Superior temporal gyrus (tissue), 1 donor: ENCODE measurements at regions not wholly inside any gene's neighbourhood (a gene's known extent, or its start where the extent isn't known, plus 50 kb on each side); places are given as distances from the start of the nearest gene placed in this dataset.
A peak's percentile ranks its signal among the peaks of the same experiment; 100 is the strongest.

Source experiments
- DNase-seq: peaks from one replicate; pipeline ENCODE4 v3.0.0-alpha.2; 2016; ENCODE audit errors: extremely low spot score

DNA sequence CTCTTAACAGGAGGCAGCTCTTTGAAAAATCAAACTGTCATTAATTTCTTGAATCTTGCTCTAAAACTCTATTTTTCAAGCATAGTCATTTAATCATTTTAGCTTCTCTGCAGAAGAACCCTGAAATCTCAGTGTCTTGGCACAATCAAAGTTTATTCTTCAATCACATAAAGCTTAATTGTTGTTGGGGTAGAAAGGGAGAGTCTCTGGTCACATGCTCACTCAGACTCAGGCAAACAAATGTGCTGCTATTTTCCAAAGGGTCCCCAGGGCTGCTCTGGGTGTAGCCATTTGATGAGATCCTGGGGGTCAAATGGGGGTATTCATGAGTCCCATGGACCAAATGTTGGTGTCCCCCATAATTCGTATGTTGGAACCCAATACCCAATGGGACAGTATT is 114.8 kb downstream of the MSX2 start:
- DNase-seq = peak; percentile 83

DNA sequence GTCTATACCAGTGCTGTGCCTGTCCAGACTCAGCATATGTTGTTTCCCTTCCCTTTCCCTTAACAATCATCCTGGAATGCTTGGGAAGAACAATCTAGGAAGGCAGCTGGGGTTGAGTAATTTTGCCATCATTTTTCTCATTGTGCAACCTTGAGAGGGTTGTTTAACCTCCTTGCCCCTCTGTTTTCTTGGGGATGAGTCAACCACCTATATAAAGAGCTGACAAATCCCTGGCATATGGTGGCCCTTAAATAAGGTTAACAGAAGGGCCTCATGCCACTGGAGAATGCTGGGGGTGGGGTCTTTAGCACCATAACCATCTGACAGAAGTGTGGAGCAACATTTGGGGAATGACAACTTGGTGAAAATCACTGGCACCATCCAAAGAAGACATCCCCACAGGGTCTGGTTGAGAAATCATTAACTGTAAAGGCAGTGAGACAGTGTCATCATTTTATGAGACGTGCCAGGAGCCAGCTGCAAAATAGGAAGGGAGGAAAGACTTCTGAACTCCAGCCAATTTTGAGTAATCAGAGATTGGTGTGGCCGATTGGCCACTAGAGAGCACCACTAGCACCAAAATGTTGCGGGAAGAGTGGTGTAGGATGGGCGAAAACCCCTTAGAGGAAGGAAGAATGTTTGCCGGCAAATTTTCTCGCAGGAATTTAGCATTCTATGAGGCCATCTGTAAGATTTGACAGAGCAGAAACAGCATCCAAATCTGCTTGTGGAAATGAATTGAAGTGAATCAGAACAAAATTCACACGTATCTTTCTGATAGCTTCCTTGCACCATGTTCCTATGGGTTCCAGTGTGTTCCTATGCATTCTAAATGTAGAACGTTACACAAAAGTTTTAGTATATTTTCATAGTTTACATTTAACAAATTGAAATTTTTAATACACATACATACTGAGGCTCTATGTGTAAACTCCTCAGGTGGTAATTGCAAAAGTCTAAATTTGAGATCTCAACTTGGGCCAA is 113.8 kb downstream of the MSX2 start:
- peak; percentile 83 for DNase-seq

DNA sequence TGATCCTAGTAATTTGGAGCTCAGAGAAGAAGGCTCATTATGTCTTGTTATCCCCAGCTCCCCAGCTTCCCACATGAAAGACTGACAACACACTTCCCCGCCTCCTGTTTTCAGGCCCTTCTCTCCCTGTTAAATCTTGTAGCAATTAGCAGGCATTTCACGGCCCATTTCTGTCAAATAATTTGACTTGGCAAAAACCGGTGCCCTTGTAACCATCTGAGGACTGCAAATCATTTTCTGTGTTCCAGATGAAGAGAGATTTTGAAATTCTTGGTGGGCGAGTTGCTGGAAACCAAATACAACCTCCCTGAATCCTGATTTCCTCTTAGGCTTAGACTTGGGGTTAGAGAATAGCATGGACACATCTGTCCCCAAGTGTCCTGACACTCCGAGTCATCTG is 109.7 kb downstream of the MSX2 start:
- DNase-seq = no peak

DNA sequence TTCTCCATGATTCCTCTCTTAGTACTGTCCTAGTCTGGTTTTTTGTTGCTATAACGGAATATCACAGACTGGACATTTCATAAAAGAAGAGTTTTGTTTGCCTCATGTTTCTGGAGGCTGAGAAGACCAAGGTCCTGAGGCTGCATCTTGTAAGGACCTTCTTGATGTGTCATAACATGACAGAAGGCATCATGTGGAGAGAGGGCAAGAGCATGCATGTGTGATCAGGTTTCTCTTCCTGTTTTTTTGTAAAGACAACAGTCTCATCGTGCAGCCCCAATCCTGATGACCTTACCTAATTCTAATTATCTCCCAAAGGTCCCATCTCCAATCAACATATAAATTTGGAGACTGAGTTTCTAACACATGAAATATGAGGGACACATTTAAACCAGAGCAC is 108.4 kb downstream of the MSX2 start:
- DNase-seq = no peak

DNA sequence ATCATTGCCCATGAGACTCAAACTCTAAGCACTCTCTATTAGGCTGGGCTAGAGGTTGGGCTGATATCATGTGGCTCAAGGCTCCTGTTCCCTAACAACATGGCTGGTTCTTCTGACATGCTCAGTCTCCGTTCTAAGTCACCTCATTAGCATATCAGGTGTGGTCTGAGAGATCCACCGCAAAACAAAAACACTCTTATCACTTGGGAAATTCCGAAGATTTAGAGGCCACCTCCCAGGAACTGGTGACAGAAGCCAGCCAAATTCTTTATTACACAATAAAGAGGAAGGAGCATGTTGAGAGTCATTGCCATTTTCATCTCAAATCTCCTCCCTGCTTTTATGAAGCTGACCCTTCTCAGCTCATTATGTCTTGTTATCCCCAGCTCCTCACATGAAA is 107.6 kb downstream of the MSX2 start:
- no peak for DNase-seq

DNA sequence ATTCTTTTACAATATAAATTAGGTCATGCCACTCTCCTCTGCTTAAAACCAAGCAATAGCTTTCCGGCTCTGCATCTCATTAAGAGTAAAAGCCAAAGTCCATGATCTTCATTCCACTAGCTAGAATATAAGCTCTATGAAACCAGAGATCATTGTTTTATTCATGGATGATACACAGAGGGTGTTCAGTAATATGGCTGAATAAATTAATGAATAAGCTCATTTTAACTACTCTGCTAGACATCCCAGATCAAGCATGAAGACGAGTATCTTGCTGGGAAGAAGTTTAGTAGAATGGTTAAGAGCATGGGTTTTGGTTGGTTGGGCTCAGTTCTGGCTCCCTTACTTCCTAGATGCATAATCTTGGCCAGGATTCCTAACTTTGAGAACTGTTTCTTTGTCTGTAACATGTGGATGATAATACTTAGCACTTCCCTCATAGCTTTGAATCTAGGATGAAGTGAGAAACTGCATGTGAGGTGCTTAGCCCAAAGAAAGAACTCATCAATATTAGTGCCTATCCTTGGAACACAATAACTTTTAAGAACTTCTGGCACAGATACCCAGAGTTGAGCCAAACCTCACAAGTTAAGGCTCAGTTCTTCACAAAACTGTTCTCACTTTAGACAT is 106.8 kb downstream of the MSX2 start:
- no peak for DNase-seq

DNA sequence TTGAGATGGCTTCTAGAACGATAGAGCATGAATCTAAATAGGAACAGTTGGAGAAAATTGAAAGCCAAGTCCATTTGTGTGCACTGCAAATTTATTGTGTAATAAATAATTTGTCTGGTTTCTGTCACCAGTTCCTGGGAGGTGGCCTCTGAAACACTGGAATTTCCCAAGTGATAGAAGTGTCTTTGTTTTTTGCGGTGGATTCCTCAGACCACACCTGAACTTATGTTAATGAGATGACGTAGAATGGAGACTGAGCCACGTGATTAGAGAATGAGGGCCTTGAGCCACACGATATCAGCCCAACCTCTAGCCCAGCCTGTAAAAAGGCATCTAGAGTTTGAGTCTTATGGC is 105.1 kb downstream of the MSX2 start:
- no peak for DNase-seq

DNA sequence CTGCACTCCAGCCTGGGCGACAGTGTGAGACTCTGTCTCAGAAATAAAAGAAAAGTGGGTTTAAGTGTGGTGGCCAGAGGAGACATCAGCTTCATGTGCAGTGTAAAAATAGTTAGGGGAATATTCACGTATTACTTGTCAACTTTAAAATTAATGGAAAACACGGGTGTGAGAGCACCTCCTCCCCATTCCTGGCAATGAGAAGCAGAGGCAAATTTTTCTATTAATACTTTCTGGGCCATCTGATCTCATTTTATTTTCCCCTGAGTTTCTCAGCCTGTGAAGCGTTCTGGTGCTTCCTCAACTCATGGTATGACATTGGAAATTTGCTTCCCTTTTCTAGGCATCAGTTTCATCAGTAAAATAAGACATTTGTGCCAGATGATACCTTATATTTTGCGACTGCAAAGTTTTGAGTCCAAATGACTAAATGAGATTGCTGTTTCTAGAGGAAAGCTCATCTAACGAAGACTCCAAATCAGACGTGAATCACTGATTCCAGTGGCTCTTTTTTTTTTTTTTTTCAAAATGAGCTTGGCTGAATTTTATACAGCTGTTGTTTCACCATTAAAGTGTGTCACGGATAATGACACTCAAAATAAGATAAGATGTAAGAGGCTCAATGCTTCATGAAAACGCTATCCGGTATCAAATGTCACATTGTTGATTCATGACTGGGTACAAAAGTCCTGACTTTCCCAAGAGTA is 104.6 kb downstream of the MSX2 start:
- DNase-seq = no peak

DNA sequence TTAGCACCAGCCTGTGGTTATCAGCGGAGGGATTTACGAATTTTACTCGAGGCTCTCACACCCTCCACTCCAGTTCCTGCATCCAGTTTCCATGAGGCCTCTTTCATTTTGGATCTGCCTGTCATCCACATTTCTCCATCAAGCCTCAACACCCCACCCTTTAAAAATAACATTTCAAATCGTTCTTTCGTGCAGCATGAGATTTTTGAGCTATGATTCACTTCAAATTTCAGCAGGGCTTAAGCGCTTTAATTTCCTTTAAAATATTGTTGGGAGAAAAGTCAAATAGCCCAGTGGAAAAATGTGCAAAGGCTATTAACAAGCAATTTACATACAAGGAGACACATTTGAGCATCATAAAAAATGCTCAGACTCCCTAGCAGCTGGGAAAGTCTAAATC is 103.2 kb downstream of the MSX2 start:
- DNase-seq = no peak

DNA sequence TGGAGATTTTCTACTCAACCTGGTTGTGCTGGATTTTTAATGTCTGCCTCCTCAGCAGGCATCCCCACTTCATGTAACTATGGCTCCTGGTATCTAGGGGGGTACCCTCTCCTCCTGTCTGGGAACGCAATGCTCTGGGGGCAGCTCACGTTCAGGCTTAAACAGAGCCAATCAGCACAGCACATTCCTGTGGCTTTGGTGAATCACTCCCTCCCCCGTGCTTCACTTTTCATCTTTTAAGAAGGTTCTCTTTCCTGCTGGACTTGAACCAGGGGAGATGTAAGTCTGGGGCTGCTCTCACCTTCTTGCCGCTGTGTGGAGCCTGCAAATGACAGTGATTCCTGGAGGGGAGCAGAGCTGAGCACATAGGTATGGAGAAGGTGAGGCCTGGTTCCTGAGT is 101.2 kb downstream of the MSX2 start:
- DNase-seq = no peak

DNA sequence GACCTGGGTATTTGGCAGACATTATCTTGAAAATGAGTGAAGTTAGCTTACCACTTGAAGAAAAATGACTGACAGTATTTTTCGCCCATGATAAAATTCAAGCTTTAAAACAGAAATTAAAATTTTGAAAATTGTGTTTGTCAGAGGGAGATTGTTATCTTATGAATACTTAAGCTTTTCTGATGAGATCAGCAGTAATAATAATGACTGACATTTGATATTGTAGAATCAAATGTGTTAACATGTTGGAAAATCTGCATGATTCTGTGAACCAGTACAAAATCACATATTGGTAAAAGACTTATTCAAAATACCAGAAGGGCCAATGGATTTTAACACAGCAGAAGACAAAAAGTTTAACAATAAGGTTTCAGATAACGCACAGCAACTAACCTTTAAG is 94.0 kb downstream of the MSX2 start:
- DNase-seq = no peak

DNA sequence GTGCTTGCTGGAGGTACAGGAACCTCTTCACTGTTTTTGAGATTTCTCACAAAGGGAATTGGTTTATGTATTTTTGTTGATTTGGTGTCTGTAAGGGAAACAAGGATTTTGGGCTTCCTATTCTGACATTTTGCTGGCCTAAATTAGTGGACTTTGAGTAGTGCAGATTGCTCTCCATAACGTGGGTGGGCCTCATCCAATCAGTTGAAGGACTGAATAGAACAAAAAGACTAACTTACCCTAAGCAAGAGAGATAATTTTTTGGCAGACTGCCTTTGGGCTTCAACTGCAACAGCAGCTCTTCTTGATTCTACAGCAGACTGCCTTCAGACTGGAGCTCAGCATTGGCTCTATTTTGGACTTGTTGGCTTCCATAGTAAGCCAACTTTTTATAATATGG is 93.2 kb downstream of the MSX2 start:
- DNase-seq = no peak

DNA sequence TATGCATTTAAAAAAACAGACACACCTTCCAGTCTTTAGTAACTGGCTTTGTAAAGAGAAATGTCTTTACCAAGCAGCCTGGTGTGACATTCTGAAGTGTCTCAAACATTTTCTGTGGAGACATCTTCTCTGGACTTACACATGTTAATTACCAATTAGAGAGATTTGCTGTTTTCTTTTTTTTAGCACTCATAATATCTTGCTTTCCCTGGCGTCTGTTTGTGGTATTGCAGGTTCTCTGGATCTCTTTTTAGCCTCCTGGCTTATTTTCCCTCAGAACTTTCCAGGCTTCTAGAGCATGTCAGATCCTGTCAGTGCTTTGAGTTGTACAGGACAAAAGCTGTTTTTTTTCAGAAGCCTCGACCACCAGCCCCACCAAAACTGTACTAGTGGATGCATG is 92.5 kb downstream of the MSX2 start:
- no peak for DNase-seq

DNA sequence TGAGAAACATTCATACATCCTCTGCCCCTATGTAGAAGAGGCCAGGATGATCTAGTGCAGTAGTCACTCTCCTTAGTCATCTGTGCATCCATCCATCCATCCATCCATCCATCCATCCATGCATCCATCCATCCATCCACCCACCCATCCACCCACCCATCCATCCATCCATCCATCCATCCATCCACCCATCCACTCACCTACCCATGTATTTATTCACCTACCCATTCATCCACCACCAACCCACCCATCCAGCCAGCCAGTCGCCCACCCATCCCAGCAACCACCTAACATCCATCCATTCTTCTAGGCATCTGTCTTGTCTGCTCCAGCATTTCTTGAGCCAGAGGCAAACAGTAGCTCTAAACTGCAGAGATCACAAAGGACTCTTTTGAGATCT is 87.1 kb downstream of the MSX2 start:
- DNase-seq = no peak

DNA sequence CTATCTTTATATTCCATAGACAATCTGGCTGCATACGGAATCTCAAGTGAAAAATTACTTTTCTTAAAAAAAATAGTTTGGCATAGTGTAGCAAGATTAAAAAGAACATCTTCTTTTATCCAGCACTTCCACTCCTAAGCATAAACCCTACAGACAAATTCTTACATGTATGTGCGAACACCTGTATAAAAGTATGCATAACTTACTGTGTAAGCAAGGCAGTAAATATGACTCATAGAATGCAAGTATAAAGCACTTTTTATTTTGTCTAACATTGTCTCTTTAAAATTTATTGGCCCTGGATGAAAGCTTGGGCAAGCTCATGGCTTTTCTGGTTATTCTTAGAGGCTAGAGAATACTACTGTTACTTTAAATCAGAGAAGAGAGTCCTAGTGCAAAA is 86.4 kb downstream of the MSX2 start:
- DNase-seq = no peak

DNA sequence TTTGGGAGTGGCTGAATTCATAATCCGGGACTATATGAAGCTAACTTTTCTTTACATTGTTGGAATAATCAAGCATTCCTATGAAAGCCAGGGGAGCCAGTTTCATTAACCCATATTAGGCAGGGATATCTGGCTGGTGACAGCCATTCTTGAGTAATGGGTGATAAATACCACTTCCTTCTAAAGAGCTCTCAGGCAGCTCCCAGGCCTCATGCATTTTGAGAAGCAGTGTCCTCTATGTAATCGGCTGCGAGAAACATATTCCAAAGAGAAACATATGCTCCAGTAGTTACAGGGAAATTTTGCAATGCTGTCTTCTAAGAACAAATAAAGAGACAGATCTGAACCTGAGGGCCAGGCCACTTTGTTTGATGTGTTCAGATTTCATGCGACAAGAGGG is 83.1 kb downstream of the MSX2 start:
- DNase-seq = no peak

DNA sequence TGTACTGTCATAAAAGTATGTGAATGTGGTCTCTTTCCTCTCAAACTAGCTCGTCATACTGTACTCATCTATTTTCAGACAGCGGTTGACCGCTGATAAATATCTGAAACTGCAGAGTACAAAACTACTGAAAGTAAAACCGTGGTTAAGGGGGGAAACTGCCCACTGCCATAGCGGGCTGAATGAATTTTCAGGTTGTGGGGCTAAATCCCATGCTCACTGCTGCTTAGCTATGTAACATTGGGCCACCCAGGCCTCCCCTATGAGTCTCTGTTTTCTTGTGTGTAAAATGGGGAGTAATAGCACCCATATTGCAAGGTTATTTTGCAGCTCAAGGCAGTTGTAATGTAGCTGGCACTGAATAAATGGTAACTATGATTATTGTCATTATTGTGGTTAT is 82.3 kb downstream of the MSX2 start:
- DNase-seq = no peak

DNA sequence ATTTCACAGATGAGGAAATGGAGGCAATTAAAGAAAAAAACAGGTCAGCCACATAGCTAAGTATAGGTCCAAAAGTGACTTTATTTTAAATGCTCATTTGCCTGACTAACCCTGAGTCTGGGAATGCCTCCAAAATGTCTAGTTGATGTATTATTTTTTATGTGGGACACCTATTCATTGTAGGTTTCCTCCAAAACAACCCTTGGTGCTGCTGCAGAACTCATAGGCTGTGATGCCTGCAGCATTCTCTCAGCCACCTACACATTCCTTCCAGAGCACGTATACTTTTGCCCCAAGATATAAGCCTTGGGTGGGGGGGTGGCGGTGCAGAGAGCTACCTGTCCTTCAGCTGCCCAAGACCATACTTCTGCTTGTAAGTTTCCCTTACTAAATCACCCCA is 77.4 kb downstream of the MSX2 start:
- DNase-seq = no peak

DNA sequence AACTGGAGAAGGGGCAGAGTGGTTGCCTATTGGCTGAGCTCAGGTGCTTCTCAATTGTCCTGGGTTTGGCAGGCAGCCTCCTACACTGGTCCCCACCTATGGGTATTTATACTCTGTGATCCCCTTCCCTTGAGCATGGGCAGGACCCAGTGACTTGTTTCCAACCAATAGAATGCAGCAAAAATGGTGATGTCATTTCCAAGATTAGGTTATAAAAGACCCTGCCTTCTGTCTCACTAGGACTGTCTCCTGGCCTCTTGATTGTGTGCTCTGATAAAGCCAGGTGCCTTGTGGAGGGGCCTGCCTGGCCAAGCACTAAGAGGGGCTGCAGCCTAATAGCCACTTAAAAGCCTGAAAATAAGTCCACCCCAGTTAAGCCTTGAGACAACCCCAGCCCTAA is 76.1 kb downstream of the MSX2 start:
- DNase-seq = no peak

DNA sequence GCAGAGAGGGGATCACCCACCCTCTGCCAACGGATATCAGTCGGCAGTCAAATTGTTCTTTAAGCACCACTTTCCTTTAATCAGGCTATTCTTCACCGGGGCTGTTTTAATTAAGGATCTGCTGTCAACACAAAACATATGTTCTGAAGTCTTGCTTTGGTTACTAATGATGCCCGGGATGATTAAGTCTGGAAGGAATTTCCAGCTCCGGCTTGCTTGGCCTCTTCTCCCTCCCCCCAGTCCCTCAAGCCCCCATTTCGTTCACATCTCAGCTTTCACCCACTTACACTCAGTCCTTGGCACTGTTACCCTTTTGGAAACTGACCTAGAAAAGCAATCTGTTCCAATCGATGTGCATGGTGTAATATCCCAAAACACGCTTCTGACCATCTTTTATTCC is 74.7 kb downstream of the MSX2 start:
- DNase-seq = no peak

DNA sequence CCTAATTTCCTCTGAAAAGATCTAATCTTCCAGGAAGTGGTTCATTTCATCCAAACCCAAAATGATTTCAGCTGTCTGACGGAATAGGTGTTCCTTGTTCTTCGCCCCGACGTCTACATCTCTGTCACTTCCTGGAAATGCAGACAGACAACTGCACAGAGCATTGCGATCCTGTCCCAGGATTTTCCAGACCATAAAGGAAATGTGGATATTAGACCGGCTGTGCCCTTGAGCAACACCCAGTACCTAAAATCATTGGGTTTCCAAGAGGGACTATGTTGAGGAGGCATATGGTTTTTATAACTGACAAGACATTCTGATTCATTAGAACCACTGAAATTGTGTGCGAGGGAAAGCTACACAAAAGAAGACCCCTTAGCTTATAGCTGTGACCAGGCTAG is 74.2 kb downstream of the MSX2 start:
- no peak for DNase-seq

DNA sequence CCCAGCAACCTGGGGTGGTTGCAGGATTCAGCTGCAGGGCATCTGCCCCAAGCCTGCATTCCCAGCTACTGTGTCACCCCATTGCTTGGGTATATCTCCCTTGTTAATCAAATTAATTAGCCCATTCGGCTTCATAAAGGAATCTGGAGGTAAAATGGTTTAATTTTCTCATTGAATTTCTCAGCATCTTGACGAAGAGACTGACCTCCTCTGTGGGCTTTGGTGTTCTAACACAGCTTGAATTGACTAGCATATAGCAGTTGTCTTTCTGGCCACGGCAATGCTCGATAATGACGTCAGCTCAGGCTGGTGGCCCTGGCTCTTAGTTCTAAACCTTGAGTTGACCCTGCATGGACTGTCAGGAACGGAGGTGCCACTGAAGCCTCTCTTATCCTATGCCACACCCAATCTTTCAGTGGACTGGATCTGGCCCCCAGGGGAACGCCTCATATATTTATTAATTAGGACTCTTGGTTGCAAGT is 72.4 kb downstream of the MSX2 start:
- DNase-seq = no peak
